WI38 (cell line): ENCODE measurements at regions not wholly inside any gene's neighbourhood (a gene's known extent, or its start where the extent isn't known, plus 50 kb on each side); places are given as distances from the start of the nearest gene placed in this dataset.

Experiments used
- H3K4me3 ChIP-seq: 2 replicates; pipeline ENCODE4 v1.5.1; 2011; ENCODE audit warnings: low read depth, mild to moderate bottlenecking, control low read depth, low read length
- CTCF ChIP-seq: IDR thresholded peaks from 2 replicates; pipeline ENCODE4 v1.5.1; 2012; ENCODE audit warnings: low read depth, mild to moderate bottlenecking, control low read depth, low read length

- no peak overlapping the region for H3K4me3 ChIP-seq
- no peak for TF ChIP-seq CTCF
These were observed 196.7 kb downstream of the RMST start for GRCh38 chr12:97659117-97659880.

DNA sequence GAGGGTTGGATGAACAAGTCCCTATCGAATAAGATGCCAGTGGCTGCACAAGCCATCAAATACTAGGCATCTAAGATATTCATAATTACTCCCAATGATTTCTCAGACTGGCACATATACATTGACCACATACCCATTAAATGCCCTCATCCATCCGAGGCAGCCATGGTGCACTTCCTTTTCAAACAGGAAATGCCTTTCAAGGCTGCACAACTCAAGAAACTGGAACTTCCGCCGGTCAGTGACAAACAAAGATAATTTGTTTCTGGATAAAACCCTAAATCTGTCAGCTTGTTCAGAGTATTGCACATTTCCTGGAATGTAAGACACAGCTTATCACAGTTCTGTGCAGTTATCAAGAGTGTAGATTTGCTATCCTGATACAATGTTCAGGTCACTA lies 203.7 kb downstream of the RMST start:
- TF ChIP-seq CTCF, result no peak
- no peak overlapping the region for H3K4me3 ChIP-seq

DNA sequence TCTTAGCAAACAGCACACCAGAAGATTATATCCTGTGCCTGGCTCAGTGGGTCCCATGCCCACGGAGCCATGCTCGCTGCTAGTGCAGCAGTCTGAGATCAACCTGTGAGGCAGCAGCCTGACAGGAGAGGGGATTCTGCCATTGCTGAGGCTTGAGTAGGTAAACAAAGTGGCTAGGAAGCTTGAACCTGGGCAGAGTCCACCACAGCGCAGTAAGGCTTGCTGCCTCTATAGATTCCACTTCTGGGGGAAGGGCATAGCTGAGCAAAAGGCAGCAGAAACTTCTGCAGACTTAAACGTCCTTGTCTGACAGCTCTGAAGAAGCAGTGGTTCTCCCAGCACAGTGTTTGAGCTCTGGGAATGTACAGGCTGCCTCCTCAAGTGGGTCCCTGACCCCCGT lies 210.3 kb downstream of the RMST start:
- TF ChIP-seq CTCF, result no peak
- H3K4me3 ChIP-seq, result no peak overlapping the region

- no peak for TF ChIP-seq CTCF
- H3K4me3 ChIP-seq, result no peak overlapping the region
These were observed 218.1 kb downstream of the RMST start for GRCh38 chr12:97680751-97681150.

DNA sequence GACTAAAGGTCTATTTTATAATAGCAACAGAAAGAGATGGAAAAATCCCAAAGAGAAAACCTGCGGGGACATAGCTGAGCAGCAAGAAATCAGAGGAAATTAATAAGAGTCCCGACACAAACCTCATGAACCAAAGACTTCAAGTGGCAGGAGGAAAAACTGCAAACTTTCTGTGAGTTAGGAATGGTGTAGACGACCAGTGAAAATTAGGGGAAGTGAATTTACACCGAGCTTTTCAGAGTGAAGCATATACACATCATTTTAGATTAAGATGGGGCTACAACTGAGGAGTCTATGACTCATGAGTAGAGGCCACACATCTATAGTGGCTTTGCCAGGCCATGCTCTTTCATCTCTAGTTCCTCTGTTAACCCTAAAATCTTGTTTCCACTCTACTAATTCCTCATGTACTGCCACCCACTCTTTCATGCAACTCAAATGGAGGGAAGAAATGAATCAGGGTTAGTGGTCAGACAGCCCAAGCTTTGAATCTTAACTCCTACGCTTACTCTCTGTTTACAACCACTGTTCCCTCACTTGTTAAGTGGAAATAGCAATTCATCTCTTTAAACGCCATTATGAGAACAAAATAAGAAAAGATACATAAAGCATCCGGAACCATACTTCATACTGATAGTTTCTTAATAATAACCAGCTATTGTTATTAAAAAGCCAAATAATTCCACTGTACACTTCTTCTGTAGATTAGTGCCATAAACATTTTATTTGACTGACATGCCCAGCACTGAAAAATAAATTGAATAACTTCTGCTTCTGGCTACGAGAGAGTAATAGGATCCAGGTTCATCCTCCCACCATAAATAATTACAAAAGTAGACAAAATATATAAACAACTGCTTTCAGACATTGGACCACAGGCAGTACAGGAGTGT lies 219.3 kb downstream of the RMST start:
- TF ChIP-seq CTCF, result no peak
- no peak overlapping the region for H3K4me3 ChIP-seq

DNA sequence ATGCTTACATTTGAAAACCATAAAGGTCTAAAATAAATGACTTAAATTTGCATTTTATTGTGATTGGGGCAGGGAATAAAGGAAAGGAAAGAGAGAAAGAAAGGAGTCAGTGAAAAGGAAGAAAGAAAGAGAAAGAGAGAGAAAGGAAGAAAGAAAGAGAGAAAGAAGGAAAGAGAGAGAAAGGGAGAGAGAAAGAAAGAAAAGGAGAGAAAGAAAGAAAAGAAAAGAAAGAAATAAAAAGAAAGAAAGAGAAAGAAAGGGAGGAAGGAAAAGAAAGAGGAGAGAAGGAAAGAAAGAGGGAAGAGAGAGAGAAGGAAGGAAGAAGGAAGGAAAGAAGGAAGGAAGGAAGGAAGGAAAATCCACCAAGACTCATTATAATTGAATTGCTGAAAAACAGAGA lies 222.8 kb downstream of the RMST start:
- TF ChIP-seq CTCF, result no peak
- H3K4me3 ChIP-seq, result no peak overlapping the region

DNA sequence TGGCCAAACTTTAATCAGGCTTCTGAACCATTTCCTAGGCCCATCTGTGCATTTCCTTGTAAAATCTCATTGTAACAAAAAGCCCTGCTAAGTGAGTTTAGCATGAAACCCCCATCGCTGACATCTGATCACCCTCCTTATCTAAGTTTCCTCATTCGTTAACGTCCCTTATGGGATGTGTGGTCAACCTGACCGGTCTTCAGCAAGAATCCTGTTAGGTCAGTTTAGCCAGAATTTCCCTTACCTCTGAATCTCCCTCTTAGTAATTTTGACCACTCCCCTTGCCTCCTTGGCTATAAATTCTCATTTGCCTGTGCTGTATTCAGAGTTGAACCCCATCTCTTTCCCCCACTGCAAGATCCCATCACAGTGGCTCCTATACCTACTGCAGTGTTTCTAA lies 239.3 kb downstream of the RMST start:
- no peak overlapping the region for H3K4me3 ChIP-seq
- no peak for TF ChIP-seq CTCF
